A549 (cell line): ENCODE measurements at regions not wholly inside any gene's neighbourhood (a gene's known extent, or its start where the extent isn't known, plus 50 kb on each side); places are given as distances from the start of the nearest gene placed in this dataset.

Experiments
- CEBPB ChIP-seq, 2 experiments: fragments of >200 bp in 1 of 2; sonication (Bioruptor Twin) in 1 of 2; formaldehyde crosslinking in 1 of 2; IDR thresholded peaks; 2 replicates each; pipeline ENCODE4 v1.6.1; 2012 to 2016
- CHD4 ChIP-seq: fragments of 200-600 bp; sonication (generic); IDR thresholded peaks from 2 replicates; pipeline ENCODE4 v1.6.1; 2016; ENCODE audit warnings: antibody characterized with exemption, mild to moderate bottlenecking, borderline replicate concordance
- CTCF ChIP-seq: fragments of >200 bp; sonication (Bioruptor Twin); formaldehyde crosslinking; IDR thresholded peaks from 3 replicates; pipeline ENCODE4 v1.5.1; 2016
- HDAC2 ChIP-seq: fragments of 200-600 bp; sonication (generic); IDR thresholded peaks from 2 replicates; pipeline ENCODE4 v1.6.1; 2016
- JUNB ChIP-seq: fragments of >200 bp; sonication (Bioruptor Twin); formaldehyde crosslinking; IDR thresholded peaks from 2 replicates; pipeline ENCODE4 v1.6.1; 2016
- MYC ChIP-seq: IDR thresholded peaks from 2 replicates; pipeline ENCODE4 v1.6.1; 2012; ENCODE audit warnings: mild to moderate bottlenecking, inconsistent platforms, low read length, improper control_type of control experiment, borderline replicate concordance
- RAD21 ChIP-seq, 2 experiments: fragments of >200 bp in 1 of 2; sonication (Bioruptor Twin) in 1 of 2; formaldehyde crosslinking in 1 of 2; IDR thresholded peaks in 1 of 2; conservative IDR thresholded peaks in 1 of 2; 2 replicates in 1 of 2; 3 replicates in 1 of 2; pipeline ENCODE4 v1.6.1; 2012 to 2018; ENCODE audit warnings: inconsistent platforms in 1 of 2
- SMC3 ChIP-seq: fragments of >200 bp; sonication (Bioruptor Twin); formaldehyde crosslinking; IDR thresholded peaks from 3 replicates; pipeline ENCODE4 v1.6.1; 2018; ENCODE audit warnings: inconsistent platforms
- TP53 ChIP-seq: fragments of 250-450 bp; sonication (Bioruptor Pico); IDR thresholded peaks from 2 replicates; pipeline ENCODE4 v1.5.0; 2021; ENCODE audit warnings: mild to moderate bottlenecking, moderate library complexity

DNA sequence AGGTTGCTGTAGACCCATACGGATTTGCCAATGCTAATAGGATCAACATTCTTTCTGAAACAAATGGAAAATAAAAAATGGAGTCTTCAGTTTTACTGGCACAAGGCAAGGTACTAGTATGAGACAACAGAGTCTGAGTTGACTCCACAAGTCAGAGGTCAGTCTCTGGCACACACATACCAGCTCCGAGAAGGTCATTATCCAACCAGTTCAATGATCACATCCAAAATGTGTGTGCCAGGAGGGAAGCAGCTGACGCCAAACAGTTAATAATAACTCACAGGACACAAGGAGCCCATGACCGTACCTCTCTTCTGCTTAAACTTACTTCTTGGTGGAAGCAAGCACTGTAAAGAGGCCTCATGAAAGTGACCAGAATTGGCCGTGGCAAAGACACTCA is 528.6 kb downstream of the ZNF516 start:
- no peak for TF ChIP-seq SMC3
- TF ChIP-seq CTCF = no peak
- no peak for TF ChIP-seq MYC
- no peak for TF ChIP-seq JUNB
- TF ChIP-seq TP53 = no peak
- no peak for TF ChIP-seq CEBPB (IDR thresholded peaks at IDR 0.05)
- TF ChIP-seq RAD21 (conservative IDR thresholded peaks at IDR 0.05 in 1 of 2, IDR thresholded peaks at IDR 0.05 in 1 of 2) = no peak
- no peak for TF ChIP-seq HDAC2
- TF ChIP-seq CHD4 = no peak
